ENCODE measurements at regions not wholly inside any gene's neighbourhood (a gene's known extent, or its start where the extent isn't known, plus 50 kb on each side); places are given as distances from the start of the nearest gene placed in this dataset.

- no peak for DNase-seq (ENCODE audit: low spot score)
Measured at GRCh38 chr9:89793551-89793950, 188.7 kb downstream of the GADD45G start.

GRCh38 chr9:89794918-89795317 lies 190.1 kb downstream of the GADD45G start:
- no peak for DNase-seq (ENCODE audit: low spot score)

- DNase-seq (ENCODE audit: low spot score): no peak
Measured at GRCh38 chr9:89795538-89796195, 190.9 kb downstream of the GADD45G start.

- DNase-seq (ENCODE audit: low spot score): no peak
Measured at GRCh38 chr9:89796606-89797005, 191.8 kb downstream of the GADD45G start.

GRCh38 chr9:89797255-89797654 lies 192.4 kb downstream of the GADD45G start:
- no peak for DNase-seq (ENCODE audit: low spot score)

- no peak for DNase-seq (ENCODE audit: low spot score)
Measured at GRCh38 chr9:89797937-89798455, 193.2 kb downstream of the GADD45G start.

GRCh38 chr9:89798547-89799120 lies 193.8 kb downstream of the GADD45G start:
- DNase-seq (ENCODE audit: low spot score): no peak

- no peak for DNase-seq (ENCODE audit: low spot score)
Measured at GRCh38 chr9:89799221-89799620, 194.4 kb downstream of the GADD45G start.

GRCh38 chr9:89799766-89800165 lies 195.0 kb downstream of the GADD45G start:
- no peak for DNase-seq (ENCODE audit: low spot score)

GRCh38 chr9:89801341-89801740 lies 196.5 kb downstream of the GADD45G start:
- DNase-seq (ENCODE audit: low spot score): no peak

- no peak for DNase-seq (ENCODE audit: low spot score)
Measured at GRCh38 chr9:89801742-89802670, 197.2 kb downstream of the GADD45G start.

GRCh38 chr9:89802781-89803355 lies 198.1 kb downstream of the GADD45G start:
- no peak for DNase-seq (ENCODE audit: low spot score)

- DNase-seq (ENCODE audit: low spot score): no peak
Measured at GRCh38 chr9:89803403-89803802, 198.6 kb downstream of the GADD45G start.

GRCh38 chr9:89804766-89805531 lies 200.1 kb downstream of the GADD45G start:
- DNase-seq (ENCODE audit: low spot score): no peak

- DNase-seq (ENCODE audit: low spot score): no peak
Measured at GRCh38 chr9:89805571-89806292, 200.9 kb downstream of the GADD45G start.

GRCh38 chr9:89806371-89807100 lies 201.7 kb downstream of the GADD45G start:
- DNase-seq (ENCODE audit: low spot score): no peak

GRCh38 chr9:89807101-89807395 lies 202.2 kb downstream of the GADD45G start:
- no peak for DNase-seq (ENCODE audit: low spot score)

GRCh38 chr9:89807682-89808075 lies 202.9 kb downstream of the GADD45G start:
- DNase-seq (ENCODE audit: low spot score): no peak

- no peak for DNase-seq (ENCODE audit: low spot score)
Measured at GRCh38 chr9:89808076-89808755, 203.4 kb downstream of the GADD45G start.

GRCh38 chr9:89808756-89809181 lies 204.0 kb downstream of the GADD45G start:
- no peak for DNase-seq (ENCODE audit: low spot score)

Measured in D341Med (cell line).